GM23338 (cell line): ENCODE measurements at regions not wholly inside any gene's neighbourhood (a gene's known extent, or its start where the extent isn't known, plus 50 kb on each side); places are given as distances from the start of the nearest gene placed in this dataset.

Experiments
- ATAC-seq: fragments of 200-7000 bp; cut with Tn5 transposase; 3 replicates; pipeline ENCODE4 v1.9.1; 2020
- DNase-seq: peaks from one replicate; pipeline ENCODE4 v3.0.0-alpha.2; 2015; ENCODE audit warnings: low spot score
- H2AFZ ChIP-seq: fragments of 200-600 bp; sonication (generic); 2 replicates; pipeline ENCODE4 v1.8.0; 2016; ENCODE audit warnings: antibody characterized with exemption, mild to moderate bottlenecking, moderate library complexity
- H3F3A ChIP-seq: fragments of 200-600 bp; sonication (generic); replicated peaks from 2 replicates; pipeline ENCODE4 v1.8.0; 2017; ENCODE audit warnings: antibody characterized with exemption, mixed run types, low read depth
- H3K27ac ChIP-seq: fragments of 200-600 bp; sonication (generic); 2 replicates; pipeline ENCODE4 v1.6.1; 2016; ENCODE audit warnings: low read depth
- H3K27me3 ChIP-seq: fragments of 200-600 bp; sonication (generic); 2 replicates; pipeline ENCODE4 v1.8.0; 2016; ENCODE audit warnings: mild to moderate bottlenecking, mixed run types, moderate library complexity; ENCODE audit not compliant: insufficient read depth
- H3K36me3 ChIP-seq: fragments of 200-600 bp; sonication (generic); 2 replicates; pipeline ENCODE4 v1.8.0; 2016; ENCODE audit warnings: mild to moderate bottlenecking; ENCODE audit not compliant: insufficient read depth
- H3K4me1 ChIP-seq: fragments of 200-600 bp; sonication (generic); 2 replicates; pipeline ENCODE4 v1.8.0; 2016; ENCODE audit warnings: mild to moderate bottlenecking, moderate library complexity; ENCODE audit not compliant: insufficient read depth
- H3K4me2 ChIP-seq: fragments of 200-600 bp; sonication (generic); 2 replicates; pipeline ENCODE4 v1.7.1; 2017; ENCODE audit warnings: mixed run types
- H3K4me3 ChIP-seq: fragments of 200-600 bp; sonication (generic); 2 replicates; pipeline ENCODE4 v1.6.1; 2016; ENCODE audit warnings: mixed run types
- H3K79me2 ChIP-seq: fragments of 200-600 bp; sonication (generic); replicated peaks from 2 replicates; pipeline ENCODE4 v1.8.0; 2017; ENCODE audit warnings: mild to moderate bottlenecking; ENCODE audit not compliant: insufficient read depth
- H3K9me2 ChIP-seq: fragments of 200-600 bp; sonication (generic); 2 replicates; pipeline ENCODE4 v1.8.0; 2017; ENCODE audit not compliant: insufficient read depth
- H4K20me1 ChIP-seq: fragments of 200-600 bp; sonication (generic); replicated peaks from 2 replicates; pipeline ENCODE4 v1.8.0; 2017; ENCODE audit warnings: mild to moderate bottlenecking; ENCODE audit not compliant: insufficient read depth
- H3K27ac Mint-ChIP-seq: 2 replicates; pipeline ENCODE4 v1.8.0; 2020; ENCODE audit warnings: inconsistent platforms, mild to moderate bottlenecking, moderate library complexity, mixed read lengths
- H3K27me3 Mint-ChIP-seq: 3 replicates; pipeline ENCODE4 v1.8.0; 2022; ENCODE audit warnings: low read depth, mild to moderate bottlenecking, moderate library complexity, mixed read lengths, inconsistent platforms; ENCODE audit not compliant: insufficient read depth, poor library complexity
- H3K36me3 Mint-ChIP-seq: 3 replicates; pipeline ENCODE4 v1.8.0; 2021; ENCODE audit warnings: low read depth, mild to moderate bottlenecking, inconsistent platforms, moderate library complexity, mixed read lengths
- H3K4me1 Mint-ChIP-seq: 3 replicates; pipeline ENCODE4 v1.8.0; 2020; ENCODE audit warnings: mild to moderate bottlenecking, inconsistent platforms, mixed read lengths
- H3K4me3 Mint-ChIP-seq: 3 replicates; pipeline ENCODE4 v1.8.0; 2021; ENCODE audit warnings: moderate library complexity, mild to moderate bottlenecking, inconsistent platforms, mixed read lengths
- H3K9me3 Mint-ChIP-seq: 3 replicates; pipeline ENCODE4 v1.8.0; 2020; ENCODE audit warnings: moderate library complexity, mild to moderate bottlenecking, inconsistent platforms, mixed read lengths
- EZH2 ChIP-seq: fragments of 200-600 bp; sonication (generic); IDR thresholded peaks from one replicate; pipeline ENCODE4 v1.8.0; 2017; ENCODE audit warnings: antibody characterized with exemption, mild to moderate bottlenecking, low read depth; ENCODE audit not compliant: unreplicated experiment
- EZH2phosphoT487 ChIP-seq: fragments of 200-600 bp; sonication (generic); IDR thresholded peaks from one replicate; pipeline ENCODE4 v1.8.1; 2018; ENCODE audit warnings: antibody characterized with exemption; ENCODE audit not compliant: unreplicated experiment
- JUNB ChIP-seq: IDR thresholded peaks from one replicate; pipeline ENCODE4 v1.6.1; 2016; ENCODE audit warnings: antibody characterized with exemption; ENCODE audit not compliant: unreplicated experiment
- POLR2AphosphoS5 ChIP-seq: IDR thresholded peaks from 2 replicates; pipeline ENCODE4 v1.6.1; 2016; ENCODE audit warnings: antibody characterized with exemption, low read depth
- REST ChIP-seq: IDR thresholded peaks from one replicate; pipeline ENCODE4 v1.6.1; 2018; ENCODE audit warnings: antibody characterized with exemption; ENCODE audit not compliant: unreplicated experiment
- STAT1 ChIP-seq: IDR thresholded peaks from one replicate; pipeline ENCODE4 v1.6.1; 2016; ENCODE audit warnings: antibody characterized with exemption; ENCODE audit not compliant: unreplicated experiment
- ZNF331 ChIP-seq: fragments of 250-450 bp; sonication (Bioruptor Pico); IDR thresholded peaks from 2 replicates; pipeline ENCODE4 v1.5.0; 2020; ENCODE audit warnings: low read depth, mild to moderate bottlenecking, moderate library complexity
- TF ChIP-seq, protein P1 (sequence below): IDR thresholded peaks from 2 replicates; pipeline ENCODE4 v1.6.1; 2016; ENCODE audit warnings: antibody characterized with exemption
- TF ChIP-seq, protein P2 (sequence below), 2 experiments: fragments of 200-600 bp in 1 of 2; sonication (generic) in 1 of 2; conservative IDR thresholded peaks; 2 replicates each; pipeline versions ENCODE4 v1.5.1 to v1.6.1; 2016 to 2017; ENCODE audit warnings: antibody characterized with exemption in 2 of 2, low read depth in 2 of 2, mild to moderate bottlenecking in 2 of 2, moderate library complexity in 1 of 2
- TF ChIP-seq, protein P3 (sequence below): fragments of 250-450 bp; sonication (Bioruptor Pico); IDR thresholded peaks from 2 replicates; pipeline ENCODE4 v1.5.0; 2020; ENCODE audit warnings: mild to moderate bottlenecking, moderate library complexity

GRCh38 chr13:47757466-47758080 lies 243.5 kb downstream of the SUCLA2 start:
- no peaks in the 10 kb centered on the region for H3K27me3 Mint-ChIP-seq
- no peaks in the 10 kb centered on the region for H3K27me3 ChIP-seq
- H3K4me3 ChIP-seq = no peak overlapping the region
- TF ChIP-seq JUNB (no peak), ZNF331 (CRISPR knock-in tag) (no peak), POLR2AphosphoS5 (no peak), STAT1 (no peak), EZH2phosphoT487 (no peak), REST (no peak), EZH2 (no peak)
- TF ChIP-seq, protein P1, sequence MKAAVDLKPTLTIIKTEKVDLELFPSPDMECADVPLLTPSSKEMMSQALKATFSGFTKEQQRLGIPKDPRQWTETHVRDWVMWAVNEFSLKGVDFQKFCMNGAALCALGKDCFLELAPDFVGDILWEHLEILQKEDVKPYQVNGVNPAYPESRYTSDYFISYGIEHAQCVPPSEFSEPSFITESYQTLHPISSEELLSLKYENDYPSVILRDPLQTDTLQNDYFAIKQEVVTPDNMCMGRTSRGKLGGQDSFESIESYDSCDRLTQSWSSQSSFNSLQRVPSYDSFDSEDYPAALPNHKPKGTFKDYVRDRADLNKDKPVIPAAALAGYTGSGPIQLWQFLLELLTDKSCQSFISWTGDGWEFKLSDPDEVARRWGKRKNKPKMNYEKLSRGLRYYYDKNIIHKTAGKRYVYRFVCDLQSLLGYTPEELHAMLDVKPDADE = no peak
- TF ChIP-seq, protein P2, sequence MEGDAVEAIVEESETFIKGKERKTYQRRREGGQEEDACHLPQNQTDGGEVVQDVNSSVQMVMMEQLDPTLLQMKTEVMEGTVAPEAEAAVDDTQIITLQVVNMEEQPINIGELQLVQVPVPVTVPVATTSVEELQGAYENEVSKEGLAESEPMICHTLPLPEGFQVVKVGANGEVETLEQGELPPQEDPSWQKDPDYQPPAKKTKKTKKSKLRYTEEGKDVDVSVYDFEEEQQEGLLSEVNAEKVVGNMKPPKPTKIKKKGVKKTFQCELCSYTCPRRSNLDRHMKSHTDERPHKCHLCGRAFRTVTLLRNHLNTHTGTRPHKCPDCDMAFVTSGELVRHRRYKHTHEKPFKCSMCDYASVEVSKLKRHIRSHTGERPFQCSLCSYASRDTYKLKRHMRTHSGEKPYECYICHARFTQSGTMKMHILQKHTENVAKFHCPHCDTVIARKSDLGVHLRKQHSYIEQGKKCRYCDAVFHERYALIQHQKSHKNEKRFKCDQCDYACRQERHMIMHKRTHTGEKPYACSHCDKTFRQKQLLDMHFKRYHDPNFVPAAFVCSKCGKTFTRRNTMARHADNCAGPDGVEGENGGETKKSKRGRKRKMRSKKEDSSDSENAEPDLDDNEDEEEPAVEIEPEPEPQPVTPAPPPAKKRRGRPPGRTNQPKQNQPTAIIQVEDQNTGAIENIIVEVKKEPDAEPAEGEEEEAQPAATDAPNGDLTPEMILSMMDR (conservative IDR thresholded peaks at IDR 0.05; ENCODE audit: low read depth in 2 of 2) = no peak
- TF ChIP-seq, protein P3, sequence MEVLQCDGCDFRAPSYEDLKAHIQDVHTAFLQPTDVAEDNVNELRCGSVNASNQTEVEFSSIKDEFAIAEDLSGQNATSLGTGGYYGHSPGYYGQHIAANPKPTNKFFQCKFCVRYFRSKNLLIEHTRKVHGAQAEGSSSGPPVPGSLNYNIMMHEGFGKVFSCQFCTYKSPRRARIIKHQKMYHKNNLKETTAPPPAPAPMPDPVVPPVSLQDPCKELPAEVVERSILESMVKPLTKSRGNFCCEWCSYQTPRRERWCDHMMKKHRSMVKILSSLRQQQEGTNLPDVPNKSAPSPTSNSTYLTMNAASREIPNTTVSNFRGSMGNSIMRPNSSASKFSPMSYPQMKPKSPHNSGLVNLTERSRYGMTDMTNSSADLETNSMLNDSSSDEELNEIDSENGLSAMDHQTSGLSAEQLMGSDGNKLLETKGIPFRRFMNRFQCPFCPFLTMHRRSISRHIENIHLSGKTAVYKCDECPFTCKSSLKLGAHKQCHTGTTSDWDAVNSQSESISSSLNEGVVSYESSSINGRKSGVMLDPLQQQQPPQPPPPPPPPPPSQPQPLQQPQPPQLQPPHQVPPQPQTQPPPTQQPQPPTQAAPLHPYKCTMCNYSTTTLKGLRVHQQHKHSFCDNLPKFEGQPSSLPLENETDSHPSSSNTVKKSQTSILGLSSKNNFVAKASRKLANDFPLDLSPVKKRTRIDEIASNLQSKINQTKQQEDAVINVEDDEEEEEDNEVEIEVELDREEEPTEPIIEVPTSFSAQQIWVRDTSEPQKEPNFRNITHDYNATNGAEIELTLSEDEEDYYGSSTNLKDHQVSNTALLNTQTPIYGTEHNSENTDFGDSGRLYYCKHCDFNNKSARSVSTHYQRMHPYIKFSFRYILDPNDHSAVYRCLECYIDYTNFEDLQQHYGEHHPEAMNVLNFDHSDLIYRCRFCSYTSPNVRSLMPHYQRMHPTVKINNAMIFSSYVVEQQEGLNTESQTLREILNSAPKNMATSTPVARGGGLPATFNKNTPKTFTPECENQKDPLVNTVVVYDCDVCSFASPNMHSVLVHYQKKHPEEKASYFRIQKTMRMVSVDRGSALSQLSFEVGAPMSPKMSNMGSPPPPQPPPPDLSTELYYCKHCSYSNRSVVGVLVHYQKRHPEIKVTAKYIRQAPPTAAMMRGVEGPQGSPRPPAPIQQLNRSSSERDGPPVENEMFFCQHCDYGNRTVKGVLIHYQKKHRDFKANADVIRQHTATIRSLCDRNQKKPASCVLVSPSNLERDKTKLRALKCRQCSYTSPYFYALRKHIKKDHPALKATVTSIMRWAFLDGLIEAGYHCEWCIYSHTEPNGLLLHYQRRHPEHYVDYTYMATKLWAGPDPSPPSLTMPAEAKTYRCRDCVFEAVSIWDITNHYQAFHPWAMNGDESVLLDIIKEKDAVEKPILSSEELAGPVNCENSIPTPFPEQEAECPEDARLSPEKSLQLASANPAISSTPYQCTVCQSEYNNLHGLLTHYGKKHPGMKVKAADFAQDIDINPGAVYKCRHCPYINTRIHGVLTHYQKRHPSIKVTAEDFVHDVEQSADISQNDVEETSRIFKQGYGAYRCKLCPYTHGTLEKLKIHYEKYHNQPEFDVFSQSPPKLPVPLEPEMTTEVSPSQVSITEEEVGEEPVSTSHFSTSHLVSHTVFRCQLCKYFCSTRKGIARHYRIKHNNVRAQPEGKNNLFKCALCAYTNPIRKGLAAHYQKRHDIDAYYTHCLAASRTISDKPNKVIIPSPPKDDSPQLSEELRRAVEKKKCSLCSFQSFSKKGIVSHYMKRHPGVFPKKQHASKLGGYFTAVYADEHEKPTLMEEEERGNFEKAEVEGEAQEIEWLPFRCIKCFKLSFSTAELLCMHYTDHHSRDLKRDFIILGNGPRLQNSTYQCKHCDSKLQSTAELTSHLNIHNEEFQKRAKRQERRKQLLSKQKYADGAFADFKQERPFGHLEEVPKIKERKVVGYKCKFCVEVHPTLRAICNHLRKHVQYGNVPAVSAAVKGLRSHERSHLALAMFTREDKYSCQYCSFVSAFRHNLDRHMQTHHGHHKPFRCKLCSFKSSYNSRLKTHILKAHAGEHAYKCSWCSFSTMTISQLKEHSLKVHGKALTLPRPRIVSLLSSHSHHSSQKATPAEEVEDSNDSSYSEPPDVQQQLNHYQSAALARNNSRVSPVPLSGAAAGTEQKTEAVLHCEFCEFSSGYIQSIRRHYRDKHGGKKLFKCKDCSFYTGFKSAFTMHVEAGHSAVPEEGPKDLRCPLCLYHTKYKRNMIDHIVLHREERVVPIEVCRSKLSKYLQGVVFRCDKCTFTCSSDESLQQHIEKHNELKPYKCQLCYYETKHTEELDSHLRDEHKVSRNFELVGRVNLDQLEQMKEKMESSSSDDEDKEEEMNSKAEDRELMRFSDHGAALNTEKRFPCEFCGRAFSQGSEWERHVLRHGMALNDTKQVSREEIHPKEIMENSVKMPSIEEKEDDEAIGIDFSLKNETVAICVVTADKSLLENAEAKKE (CRISPR knock-in tag) = no peak
- no peaks in the 10 kb centered on the region for H3K36me3 ChIP-seq
- no peaks in the 10 kb centered on the region for H3F3A ChIP-seq
- peaks cover 6% of the 10 kb centered on the region; the same call in 1 of the 3 replicates for H3K9me3 Mint-ChIP-seq
- no peak overlapping the region for H3K27ac ChIP-seq
- no peak for ATAC-seq
- H3K9me2 ChIP-seq = peaks cover 6% of the 10 kb centered on the region; the same call in 1 of the 2 replicates
- no peaks in the 10 kb centered on the region for H4K20me1 ChIP-seq
- H3K36me3 Mint-ChIP-seq = no peaks in the 10 kb centered on the region
- no peak overlapping the region for H3K4me2 ChIP-seq
- no peaks in the 10 kb centered on the region for H3K4me1 Mint-ChIP-seq
- no peaks in the 10 kb centered on the region for H3K79me2 ChIP-seq
- H3K27ac Mint-ChIP-seq = no peak overlapping the region
- no peaks in the 10 kb centered on the region for H3K4me1 ChIP-seq
- DNase-seq = no peak
- H2AFZ ChIP-seq = no peak overlapping the region; the same call in 1 of the 2 replicates
- H3K4me3 Mint-ChIP-seq = no peak overlapping the region
